Uterus (tissue), 3 donors: ENCODE measurements at regions not wholly inside any gene's neighbourhood (a gene's known extent, or its start where the extent isn't known, plus 50 kb on each side); places are given as distances from the start of the nearest gene placed in this dataset.

Experiments used
- DNase-seq, 2 donors: peaks; one replicate each; pipeline ENCODE4 v3.0.0-alpha.2; 2019 to 2020
- H3K27ac ChIP-seq, 2 donors: fragments of 200-600 bp; sonication (generic); 1 replicate in 1 of 2; 2 replicates in 1 of 2; pipeline ENCODE4 v1.5.1; 2016 to 2018
- H3K27me3 ChIP-seq, 2 donors: fragments of 200-600 bp; sonication (generic); one replicate each; pipeline ENCODE4 v1.5.1; 2018 to 2019; ENCODE audit warnings: control low read depth in 1 of 2
- H3K36me3 ChIP-seq, 2 donors: fragments of 200-600 bp; sonication (generic); one replicate each; pipeline ENCODE4 v1.5.1; 2019; ENCODE audit warnings: control low read depth in 1 of 2
- H3K4me1 ChIP-seq, 2 donors: fragments of 200-600 bp; sonication (generic); one replicate each; pipeline ENCODE4 v1.5.1; 2018 to 2019; ENCODE audit warnings: control low read depth in 1 of 2
- H3K4me3 ChIP-seq, 2 donors: fragments of 200-600 bp; sonication (generic); 1 replicate in 1 of 2; 2 replicates in 1 of 2; pipeline ENCODE4 v1.5.1; 2018 to 2019; ENCODE audit warnings: mild to moderate bottlenecking in 1 of 2
- H3K9me3 ChIP-seq, 2 donors: fragments of 200-600 bp; sonication (generic); one replicate each; pipeline ENCODE4 v1.5.1; 2019; ENCODE audit warnings: control low read depth in 1 of 2
- CTCF ChIP-seq, 4 experiments: fragments of 200-600 bp in 2 of 4; fragments of 450-650 bp in 2 of 4; sonication (generic) in 2 of 4; IDR thresholded peaks; one replicate each; pipeline ENCODE4 v1.5.1; 2016 to 2019; ENCODE audit warnings: antibody characterized with exemption in 4 of 4, mild to moderate bottlenecking in 2 of 4, moderate library complexity in 1 of 4
- POLR2A ChIP-seq, 2 donors: fragments of 450-650 bp; IDR thresholded peaks; one replicate each; pipeline ENCODE4 v1.6.1; 2016; ENCODE audit warnings: antibody characterized with exemption in 2 of 2, mild to moderate bottlenecking in 1 of 2, moderate library complexity in 1 of 2
- intact Hi-C: fragments of 100-400 bp; cut with DNase I; formaldehyde crosslinking; loops from one replicate; pipeline ENCODE4 v1.15.1; 2023; ENCODE audit warnings: low total_unique reads
- donor health status: DM: yes; HTN: yes; CAD: no.

- Histone ChIP-seq H3K36me3 (no peaks in the 10 kb centered on the region), H3K27me3 (no peaks in the 10 kb centered on the region), H3K27ac (no peak overlapping the region), H3K4me3 (no peak overlapping the region), H3K4me1 (no peaks in the 10 kb centered on the region), H3K9me3 (no peaks in the 10 kb centered on the region)
- no peak for DNase-seq
- TF ChIP-seq CTCF (IDR thresholded peaks at IDR 0.05): no peak
- no peak for TF ChIP-seq POLR2A (IDR thresholded peaks at IDR 0.05)
- intact Hi-C loops: no loop called here
Measured at GRCh38 chr21:24042687-24043086, 1564.6 kb downstream of the MRPL39 start.

GRCh38 chr21:24032709-24033232, 1574.5 kb downstream of the MRPL39 start:
- Histone ChIP-seq H3K4me1 (no peaks in the 10 kb centered on the region), H3K27me3 (no peaks in the 10 kb centered on the region), H3K9me3 (no peaks in the 10 kb centered on the region), H3K4me3 (no peak overlapping the region), H3K36me3 (no peaks in the 10 kb centered on the region), H3K27ac (no peak overlapping the region)
- TF ChIP-seq POLR2A (IDR thresholded peaks at IDR 0.05) (no peak), CTCF (IDR thresholded peaks at IDR 0.05) (no peak)
- intact Hi-C loops: no loop called here
- DNase-seq: no peak

- H3K27ac ChIP-seq: no peak overlapping the region
- DNase-seq: no peak
- no peak for TF ChIP-seq POLR2A (IDR thresholded peaks at IDR 0.05)
- no peak for TF ChIP-seq CTCF (IDR thresholded peaks at IDR 0.05)
- no peaks in the 10 kb centered on the region for H3K9me3 ChIP-seq
- no peaks in the 10 kb centered on the region for H3K4me1 ChIP-seq
- no peaks in the 10 kb centered on the region for H3K27me3 ChIP-seq
- H3K4me3 ChIP-seq: no peak overlapping the region
- H3K36me3 ChIP-seq: no peaks in the 10 kb centered on the region
- intact Hi-C loops: no loop called here
Measured at GRCh38 chr21:24027396-24027795, 1579.9 kb downstream of the MRPL39 start.

- H3K4me3 ChIP-seq: no peak overlapping the region
- no peak for TF ChIP-seq POLR2A (IDR thresholded peaks at IDR 0.05)
- no peak for TF ChIP-seq CTCF (IDR thresholded peaks at IDR 0.05)
- no peaks in the 10 kb centered on the region for H3K27me3 ChIP-seq
- no peaks in the 10 kb centered on the region for H3K36me3 ChIP-seq
- no peak overlapping the region for H3K27ac ChIP-seq
- H3K9me3 ChIP-seq: no peaks in the 10 kb centered on the region
- DNase-seq: no peak
- intact Hi-C loops: no loop called here
- H3K4me1 ChIP-seq: no peaks in the 10 kb centered on the region
Measured at GRCh38 chr21:24025101-24025500, 1582.2 kb downstream of the MRPL39 start.

- Histone ChIP-seq H3K4me3 (no peak overlapping the region), H3K4me1 (no peaks in the 10 kb centered on the region), H3K27me3 (no peaks in the 10 kb centered on the region), H3K9me3 (no peaks in the 10 kb centered on the region), H3K27ac (no peak overlapping the region), H3K36me3 (no peaks in the 10 kb centered on the region)
- no peak for DNase-seq
- intact Hi-C loops: no loop called here
- no peak for TF ChIP-seq CTCF (IDR thresholded peaks at IDR 0.05)
- no peak for TF ChIP-seq POLR2A (IDR thresholded peaks at IDR 0.05)
Measured at GRCh38 chr21:24023936-24024335, 1583.3 kb downstream of the MRPL39 start.
